ENCODE measurements at regions not wholly inside any gene's neighbourhood (a gene's known extent, or its start where the extent isn't known, plus 50 kb on each side); places are given as distances from the start of the nearest gene placed in this dataset.

GRCh38 chr5:82389347-82389746, 111.2 kb upstream of the RPS23 start:
- H3K9ac ChIP-seq (ENCODE audit: low read depth, low read length) = peak overlapping the region; percentile 78
- H3K4me3 ChIP-seq (ENCODE audit: low read length) = peak overlapping the region; percentile 33
- no peaks in the 10 kb centered on the region for H3K36me3 ChIP-seq (ENCODE audit: insufficient read depth, low read length)
- no peaks in the 10 kb centered on the region for H3K9me3 ChIP-seq (replicated peaks; ENCODE audit: low read length)
- H3K4me1 ChIP-seq (ENCODE audit: control insufficient read depth, insufficient read depth, low read length) = peaks cover 37% of the 10 kb centered on the region
- H3K27me3 ChIP-seq (ENCODE audit: control insufficient read depth, insufficient read depth, low read length) = no peaks in the 10 kb centered on the region
- H3K4me2 ChIP-seq (ENCODE audit: low read length) = peak overlapping the region; percentile 61

GRCh38 chr5:82388181-82388580, 110.0 kb upstream of the RPS23 start:
- no peak overlapping the region for H3K4me2 ChIP-seq (ENCODE audit: low read length)
- H3K4me3 ChIP-seq (ENCODE audit: low read length) = no peak overlapping the region
- H3K4me1 ChIP-seq (ENCODE audit: control insufficient read depth, insufficient read depth, low read length) = peaks cover 40% of the 10 kb centered on the region
- no peaks in the 10 kb centered on the region for H3K9me3 ChIP-seq (replicated peaks; ENCODE audit: low read length)
- H3K9ac ChIP-seq (ENCODE audit: low read depth, low read length) = peak overlapping the region; percentile 9
- no peaks in the 10 kb centered on the region for H3K36me3 ChIP-seq (ENCODE audit: insufficient read depth, low read length)
- no peaks in the 10 kb centered on the region for H3K27me3 ChIP-seq (ENCODE audit: control insufficient read depth, insufficient read depth, low read length)

- no peak overlapping the region for H3K4me3 ChIP-seq (ENCODE audit: low read length)
- no peaks in the 10 kb centered on the region for H3K36me3 ChIP-seq (ENCODE audit: insufficient read depth, low read length)
- peaks cover 40% of the 10 kb centered on the region for H3K4me1 ChIP-seq (ENCODE audit: control insufficient read depth, insufficient read depth, low read length)
- peak overlapping the region; percentile 36 for H3K9ac ChIP-seq (ENCODE audit: low read depth, low read length)
- H3K4me2 ChIP-seq (ENCODE audit: low read length) = no peak overlapping the region
- no peaks in the 10 kb centered on the region for H3K27me3 ChIP-seq (ENCODE audit: control insufficient read depth, insufficient read depth, low read length)
- H3K9me3 ChIP-seq (replicated peaks; ENCODE audit: low read length) = no peaks in the 10 kb centered on the region
Measured at GRCh38 chr5:82387819-82388166, 109.6 kb upstream of the RPS23 start.

- Histone ChIP-seq H3K27me3 (ENCODE audit: control insufficient read depth, insufficient read depth, low read length) (no peaks in the 10 kb centered on the region), H3K4me1 (ENCODE audit: control insufficient read depth, insufficient read depth, low read length) (peaks cover 40% of the 10 kb centered on the region)
Measured at GRCh38 chr5:82387001-82387818, 109.1 kb upstream of the RPS23 start.

GRCh38 chr5:82386576-82386975, 108.4 kb upstream of the RPS23 start:
- no peaks in the 10 kb centered on the region for H3K27me3 ChIP-seq (ENCODE audit: control insufficient read depth, insufficient read depth, low read length)
- H3K9me3 ChIP-seq (replicated peaks; ENCODE audit: low read length) = no peaks in the 10 kb centered on the region
- H3K4me1 ChIP-seq (ENCODE audit: control insufficient read depth, insufficient read depth, low read length) = peaks cover 40% of the 10 kb centered on the region
- no peak overlapping the region for H3K4me3 ChIP-seq (ENCODE audit: low read length)
- no peak overlapping the region for H3K9ac ChIP-seq (ENCODE audit: low read depth, low read length)
- H3K36me3 ChIP-seq (ENCODE audit: insufficient read depth, low read length) = no peaks in the 10 kb centered on the region
- H3K4me2 ChIP-seq (ENCODE audit: low read length) = no peak overlapping the region

More at GRCh38 chr5:82387001-82387818, 109.1 kb upstream of the RPS23 start:
- no peaks in the 10 kb centered on the region for H3K36me3 ChIP-seq (ENCODE audit: insufficient read depth, low read length)
- peak overlapping the region; percentile 36 for H3K9ac ChIP-seq (ENCODE audit: low read depth, low read length)
- no peaks in the 10 kb centered on the region for H3K9me3 ChIP-seq (replicated peaks; ENCODE audit: low read length)
- H3K4me2 ChIP-seq (ENCODE audit: low read length) = peak overlapping the region; percentile 15
- H3K4me3 ChIP-seq (ENCODE audit: low read length) = no peak overlapping the region

GRCh38 chr5:82384034-82384750, 106.0 kb upstream of the RPS23 start:
- Histone ChIP-seq H3K27me3 (ENCODE audit: control insufficient read depth, insufficient read depth, low read length) (no peaks in the 10 kb centered on the region), H3K9ac (ENCODE audit: low read depth, low read length) (no peak overlapping the region), H3K4me1 (ENCODE audit: control insufficient read depth, insufficient read depth, low read length) (peaks cover 31% of the 10 kb centered on the region), H3K9me3 (replicated peaks; ENCODE audit: low read length) (no peaks in the 10 kb centered on the region), H3K36me3 (ENCODE audit: insufficient read depth, low read length) (no peaks in the 10 kb centered on the region), H3K4me3 (ENCODE audit: low read length) (no peak overlapping the region), H3K4me2 (ENCODE audit: low read length) (no peak overlapping the region)

GRCh38 chr5:82381591-82381990, 103.4 kb upstream of the RPS23 start:
- no peak overlapping the region for H3K4me2 ChIP-seq (ENCODE audit: low read length)
- H3K4me1 ChIP-seq (ENCODE audit: control insufficient read depth, insufficient read depth, low read length) = peaks cover 8% of the 10 kb centered on the region
- no peaks in the 10 kb centered on the region for H3K9me3 ChIP-seq (replicated peaks; ENCODE audit: low read length)
- no peak overlapping the region for H3K4me3 ChIP-seq (ENCODE audit: low read length)
- no peaks in the 10 kb centered on the region for H3K27me3 ChIP-seq (ENCODE audit: control insufficient read depth, insufficient read depth, low read length)
- H3K9ac ChIP-seq (ENCODE audit: low read depth, low read length) = no peak overlapping the region
- no peaks in the 10 kb centered on the region for H3K36me3 ChIP-seq (ENCODE audit: insufficient read depth, low read length)

GRCh38 chr5:82376307-82376706, 98.2 kb upstream of the RPS23 start:
- no peak overlapping the region for H3K4me2 ChIP-seq (ENCODE audit: low read length)
- no peaks in the 10 kb centered on the region for H3K4me1 ChIP-seq (ENCODE audit: control insufficient read depth, insufficient read depth, low read length)
- no peak overlapping the region for H3K9ac ChIP-seq (ENCODE audit: low read depth, low read length)
- no peaks in the 10 kb centered on the region for H3K36me3 ChIP-seq (ENCODE audit: insufficient read depth, low read length)
- H3K9me3 ChIP-seq (replicated peaks; ENCODE audit: low read length) = no peaks in the 10 kb centered on the region
- no peak overlapping the region for H3K4me3 ChIP-seq (ENCODE audit: low read length)
- no peaks in the 10 kb centered on the region for H3K27me3 ChIP-seq (ENCODE audit: control insufficient read depth, insufficient read depth, low read length)

GRCh38 chr5:82375488-82376244, 97.5 kb upstream of the RPS23 start:
- Histone ChIP-seq H3K27me3 (ENCODE audit: control insufficient read depth, insufficient read depth, low read length) (no peaks in the 10 kb centered on the region), H3K4me3 (ENCODE audit: low read length) (no peak overlapping the region), H3K36me3 (ENCODE audit: insufficient read depth, low read length) (no peaks in the 10 kb centered on the region), H3K9ac (ENCODE audit: low read depth, low read length) (no peak overlapping the region), H3K4me2 (ENCODE audit: low read length) (no peak overlapping the region), H3K4me1 (ENCODE audit: control insufficient read depth, insufficient read depth, low read length) (no peaks in the 10 kb centered on the region), H3K9me3 (replicated peaks; ENCODE audit: low read length) (no peaks in the 10 kb centered on the region)

GRCh38 chr5:82374637-82375036, 96.5 kb upstream of the RPS23 start:
- H3K9ac ChIP-seq (ENCODE audit: low read depth, low read length) = no peak overlapping the region
- H3K4me3 ChIP-seq (ENCODE audit: low read length) = no peak overlapping the region
- no peaks in the 10 kb centered on the region for H3K27me3 ChIP-seq (ENCODE audit: control insufficient read depth, insufficient read depth, low read length)
- H3K9me3 ChIP-seq (replicated peaks; ENCODE audit: low read length) = no peaks in the 10 kb centered on the region
- H3K4me1 ChIP-seq (ENCODE audit: control insufficient read depth, insufficient read depth, low read length) = no peaks in the 10 kb centered on the region
- no peaks in the 10 kb centered on the region for H3K36me3 ChIP-seq (ENCODE audit: insufficient read depth, low read length)
- no peak overlapping the region for H3K4me2 ChIP-seq (ENCODE audit: low read length)

GRCh38 chr5:82367930-82368329, 89.8 kb upstream of the RPS23 start:
- H3K4me1 ChIP-seq (ENCODE audit: control insufficient read depth, insufficient read depth, low read length) = peaks cover 11% of the 10 kb centered on the region
- no peaks in the 10 kb centered on the region for H3K36me3 ChIP-seq (ENCODE audit: insufficient read depth, low read length)
- no peaks in the 10 kb centered on the region for H3K9me3 ChIP-seq (replicated peaks; ENCODE audit: low read length)
- H3K4me3 ChIP-seq (ENCODE audit: low read length) = no peak overlapping the region
- no peaks in the 10 kb centered on the region for H3K27me3 ChIP-seq (ENCODE audit: control insufficient read depth, insufficient read depth, low read length)
- no peak overlapping the region for H3K9ac ChIP-seq (ENCODE audit: low read depth, low read length)
- no peak overlapping the region for H3K4me2 ChIP-seq (ENCODE audit: low read length)

Data from skeletal muscle satellite cell (primary cell).